HG03378 (cell line): ENCODE measurements at regions not wholly inside any gene's neighbourhood (a gene's known extent, or its start where the extent isn't known, plus 50 kb on each side); places are given as distances from the start of the nearest gene placed in this dataset.

ENCODE experiments used
- ATAC-seq: cut with Tn5 transposase; IDR thresholded peaks from one replicate; pipeline ENCODE4 v1.9.1; 2021; ENCODE audit warnings: mild to moderate bottlenecking, moderate library complexity; ENCODE audit not compliant: unreplicated experiment

- ATAC-seq: no peak
Observed at GRCh38 chr18:73923866-73924265, 223.8 kb downstream of the FBXO15 start.

- no peak for ATAC-seq
Observed at GRCh38 chr18:73920033-73920432, 227.6 kb downstream of the FBXO15 start.

GRCh38 chr18:73918816-73919215, 228.8 kb downstream of the FBXO15 start:
- no peak for ATAC-seq

GRCh38 chr18:73917046-73917445, 230.6 kb downstream of the FBXO15 start:
- no peak for ATAC-seq

GRCh38 chr18:73913505-73913904, 234.1 kb downstream of the FBXO15 start:
- no peak for ATAC-seq

- no peak for ATAC-seq
Observed at GRCh38 chr18:73908323-73908722, 239.3 kb downstream of the FBXO15 start.

- ATAC-seq: no peak
Observed at GRCh38 chr18:73901566-73901965, 246.1 kb downstream of the FBXO15 start.

- no peak for ATAC-seq
Observed at GRCh38 chr18:73901151-73901550, 246.5 kb downstream of the FBXO15 start.

GRCh38 chr18:73900106-73900835, 247.4 kb downstream of the FBXO15 start:
- no peak for ATAC-seq

GRCh38 chr18:73897517-73897916, 250.1 kb downstream of the FBXO15 start:
- ATAC-seq: no peak

- ATAC-seq: peak; percentile 82
Observed at GRCh38 chr18:73896685-73897084, 250.9 kb downstream of the FBXO15 start.

GRCh38 chr18:73895701-73896100, 251.9 kb downstream of the FBXO15 start:
- no peak for ATAC-seq

- no peak for ATAC-seq
Observed at GRCh38 chr18:73893880-73894279, 253.8 kb downstream of the FBXO15 start.

- no peak for ATAC-seq
Observed at GRCh38 chr18:73891572-73892421, 255.8 kb downstream of the FBXO15 start.

GRCh38 chr18:73888565-73888964, 259.1 kb downstream of the FBXO15 start:
- no peak for ATAC-seq

- ATAC-seq: no peak
Observed at GRCh38 chr18:73887801-73888200, 259.8 kb downstream of the FBXO15 start.

GRCh38 chr18:73884868-73885267, 262.8 kb downstream of the FBXO15 start:
- ATAC-seq: no peak

GRCh38 chr18:73881396-73881917, 266.2 kb downstream of the FBXO15 start:
- no peak for ATAC-seq

GRCh38 chr18:73880387-73880786, 267.2 kb downstream of the FBXO15 start:
- ATAC-seq: no peak

GRCh38 chr18:73879766-73880165, 267.9 kb downstream of the FBXO15 start:
- ATAC-seq: no peak

GRCh38 chr18:73879328-73879727, 268.3 kb downstream of the FBXO15 start:
- ATAC-seq: no peak

GRCh38 chr18:73869182-73869581, 278.5 kb downstream of the FBXO15 start:
- ATAC-seq: no peak
